ENCODE measurements at regions not wholly inside any gene's neighbourhood (a gene's known extent, or its start where the extent isn't known, plus 50 kb on each side); places are given as distances from the start of the nearest gene placed in this dataset.

GRCh38 chr16:60686824-60687223 is 1349.4 kb downstream of the CDH8 start:
- no peak for TF ChIP-seq CTCF (IDR thresholded peaks at IDR 0.05)
- no peak for TF ChIP-seq EP300 (IDR thresholded peaks at IDR 0.05)
- TF ChIP-seq POLR2AphosphoS5 (IDR thresholded peaks at IDR 0.05): no peak
- TF ChIP-seq POLR2A (IDR thresholded peaks at IDR 0.05): no peak
